ENCODE measurements at regions not wholly inside any gene's neighbourhood (a gene's known extent, or its start where the extent isn't known, plus 50 kb on each side); places are given as distances from the start of the nearest gene placed in this dataset.

GRCh38 chr3:88984832-88985231 is 122.6 kb upstream of the EPHA3 start (continued):
- TF ChIP-seq FOSL2 (IDR thresholded peaks at IDR 0.05; ENCODE audit: borderline replicate concordance, low read depth), result no peak
- TF ChIP-seq EP300 (IDR thresholded peaks at IDR 0.05; ENCODE audit: borderline replicate concordance in 1 of 2, low read depth in 1 of 2, low read length in 1 of 2), result no peak
- no peak for TF ChIP-seq GATA2 (CRISPR knock-in tag; IDR thresholded peaks at IDR 0.05)
- no peak for TF ChIP-seq JUND (IDR thresholded peaks at IDR 0.05)
- no peak for TF ChIP-seq RFX5 (IDR thresholded peaks at IDR 0.05; ENCODE audit: low read length)
- no peak for TF ChIP-seq RXRA (IDR thresholded peaks at IDR 0.05; ENCODE audit: borderline replicate concordance, low read depth)

GRCh38 chr3:88985491-88985890 is 121.9 kb upstream of the EPHA3 start:
- WGBS (ENCODE audit: low lambda C conversion rate), result 6% methylated on average over 1 of the region's 1 CpG
- Histone ChIP-seq H3K79me2 (ENCODE audit: insufficient read depth) (no peaks in the 10 kb centered on the region), H3F3A (replicated peaks; ENCODE audit: insufficient read depth) (no peaks in the 10 kb centered on the region), H3K4me1 (ENCODE audit: control insufficient read depth in 1 of 2, insufficient read depth in 2 of 2, low read depth in 1 of 2, low read length in 1 of 2) (no peaks in the 10 kb centered on the region), H3K9me2 (no peaks in the 10 kb centered on the region), H3K4me2 (no peak overlapping the region), H2AFZ (ENCODE audit: low read depth) (no peak overlapping the region), H3K4me3 (ENCODE audit: low read depth in 2 of 2, low read length in 1 of 2) (no peak overlapping the region), H3K27me3 (ENCODE audit: insufficient read depth) (no peaks in the 10 kb centered on the region), H3K36me3 (replicated peaks in 1 of 2; ENCODE audit: control insufficient read depth in 1 of 2, insufficient read depth in 2 of 2, low read length in 1 of 2) (no peaks in the 10 kb centered on the region), H4K20me1 (ENCODE audit: insufficient read depth) (no peaks in the 10 kb centered on the region), H3K9me3 (no peaks in the 10 kb centered on the region), H3K9ac (no peak overlapping the region), H3K27ac (ENCODE audit: low read depth in 2 of 2, low read length in 1 of 2) (no peak overlapping the region)
- DNase-seq, result no peak
- no peak for TF ChIP-seq RCOR1 (IDR thresholded peaks at IDR 0.05; ENCODE audit: low read length)
- no peak for TF ChIP-seq ELF1 (IDR thresholded peaks at IDR 0.05)
- TF ChIP-seq, protein P1, sequence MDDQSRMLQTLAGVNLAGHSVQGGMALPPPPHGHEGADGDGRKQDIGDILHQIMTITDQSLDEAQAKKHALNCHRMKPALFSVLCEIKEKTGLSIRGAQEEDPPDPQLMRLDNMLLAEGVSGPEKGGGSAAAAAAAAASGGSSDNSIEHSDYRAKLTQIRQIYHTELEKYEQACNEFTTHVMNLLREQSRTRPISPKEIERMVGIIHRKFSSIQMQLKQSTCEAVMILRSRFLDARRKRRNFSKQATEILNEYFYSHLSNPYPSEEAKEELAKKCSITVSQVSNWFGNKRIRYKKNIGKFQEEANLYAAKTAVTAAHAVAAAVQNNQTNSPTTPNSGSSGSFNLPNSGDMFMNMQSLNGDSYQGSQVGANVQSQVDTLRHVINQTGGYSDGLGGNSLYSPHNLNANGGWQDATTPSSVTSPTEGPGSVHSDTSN (IDR thresholded peaks at IDR 0.05), result no peak
- no peak for TF ChIP-seq FOXJ3 (CRISPR knock-in tag; IDR thresholded peaks at IDR 0.05)
- no peak for TF ChIP-seq SIN3A (IDR thresholded peaks at IDR 0.05; ENCODE audit: borderline replicate concordance, low read depth, low read length)
- no peak for TF ChIP-seq NRF1 (IDR thresholded peaks at IDR 0.05; ENCODE audit: low read depth, low read length)
- no peak for TF ChIP-seq EZH2phosphoT487 (IDR thresholded peaks at IDR 0.05; ENCODE audit: borderline replicate concordance, low read depth)
- TF ChIP-seq RXRA (IDR thresholded peaks at IDR 0.05; ENCODE audit: borderline replicate concordance, low read depth), result no peak
- no peak for TF ChIP-seq TEAD4 (IDR thresholded peaks at IDR 0.05; ENCODE audit: borderline replicate concordance, insufficient read depth)
- no peak for TF ChIP-seq MXI1 (IDR thresholded peaks at IDR 0.05; ENCODE audit: low read depth, low read length)
- TF ChIP-seq, protein P2, sequence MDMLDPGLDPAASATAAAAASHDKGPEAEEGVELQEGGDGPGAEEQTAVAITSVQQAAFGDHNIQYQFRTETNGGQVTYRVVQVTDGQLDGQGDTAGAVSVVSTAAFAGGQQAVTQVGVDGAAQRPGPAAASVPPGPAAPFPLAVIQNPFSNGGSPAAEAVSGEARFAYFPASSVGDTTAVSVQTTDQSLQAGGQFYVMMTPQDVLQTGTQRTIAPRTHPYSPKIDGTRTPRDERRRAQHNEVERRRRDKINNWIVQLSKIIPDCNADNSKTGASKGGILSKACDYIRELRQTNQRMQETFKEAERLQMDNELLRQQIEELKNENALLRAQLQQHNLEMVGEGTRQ (IDR thresholded peaks at IDR 0.05; ENCODE audit: borderline replicate concordance, low read depth, low read length), result no peak
- no peak for TF ChIP-seq EP300 (IDR thresholded peaks at IDR 0.05; ENCODE audit: borderline replicate concordance in 1 of 2, low read depth in 1 of 2, low read length in 1 of 2)
- TF ChIP-seq, protein P3, sequence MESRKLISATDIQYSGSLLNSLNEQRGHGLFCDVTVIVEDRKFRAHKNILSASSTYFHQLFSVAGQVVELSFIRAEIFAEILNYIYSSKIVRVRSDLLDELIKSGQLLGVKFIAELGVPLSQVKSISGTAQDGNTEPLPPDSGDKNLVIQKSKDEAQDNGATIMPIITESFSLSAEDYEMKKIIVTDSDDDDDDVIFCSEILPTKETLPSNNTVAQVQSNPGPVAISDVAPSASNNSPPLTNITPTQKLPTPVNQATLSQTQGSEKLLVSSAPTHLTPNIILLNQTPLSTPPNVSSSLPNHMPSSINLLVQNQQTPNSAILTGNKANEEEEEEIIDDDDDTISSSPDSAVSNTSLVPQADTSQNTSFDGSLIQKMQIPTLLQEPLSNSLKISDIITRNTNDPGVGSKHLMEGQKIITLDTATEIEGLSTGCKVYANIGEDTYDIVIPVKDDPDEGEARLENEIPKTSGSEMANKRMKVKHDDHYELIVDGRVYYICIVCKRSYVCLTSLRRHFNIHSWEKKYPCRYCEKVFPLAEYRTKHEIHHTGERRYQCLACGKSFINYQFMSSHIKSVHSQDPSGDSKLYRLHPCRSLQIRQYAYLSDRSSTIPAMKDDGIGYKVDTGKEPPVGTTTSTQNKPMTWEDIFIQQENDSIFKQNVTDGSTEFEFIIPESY (IDR thresholded peaks at IDR 0.05; ENCODE audit: borderline replicate concordance, low read depth), result no peak
- no peak for TF ChIP-seq RAD21 (IDR thresholded peaks at IDR 0.05; ENCODE audit: low read length)
- no peak for TF ChIP-seq SMC3 (IDR thresholded peaks at IDR 0.05; ENCODE audit: low read depth, low read length)
- ChIA-PET POLR2A (no interaction called here), CTCF (no interaction called here)
